ENCODE measurements at regions not wholly inside any gene's neighbourhood (a gene's known extent, or its start where the extent isn't known, plus 50 kb on each side); places are given as distances from the start of the nearest gene placed in this dataset.

DNA sequence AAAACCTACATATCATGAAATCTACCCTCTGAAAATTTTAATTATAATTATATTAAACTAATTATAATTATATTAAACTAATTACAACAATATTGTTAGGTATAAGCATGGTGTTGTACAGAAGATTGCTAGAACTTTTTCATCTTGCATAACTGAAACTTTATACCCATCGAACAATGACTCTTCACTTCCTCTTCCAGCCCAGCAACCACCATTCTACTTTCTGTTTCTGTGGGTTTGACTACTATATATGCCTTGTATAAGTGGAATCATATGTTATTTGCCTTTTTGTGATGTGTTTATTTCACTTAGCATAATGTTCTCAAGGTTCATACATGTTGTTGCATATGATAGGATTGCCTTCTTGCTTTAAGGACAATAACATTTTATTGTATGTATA is 274.2 kb upstream of the CCNH start:
- Histone ChIP-seq H3K27me3 (no peaks in the 10 kb centered on the region), H3K27ac (no peak overlapping the region), H3K36me3 (no peaks in the 10 kb centered on the region), H3K9me3 (peaks cover 0 to 33% (median 12%) of the 10 kb centered on the region in 11 donors), H3K4me3 (no peak overlapping the region), H3K4me1 (no peaks in the 10 kb centered on the region)
- DNase-seq = no peak
- intact Hi-C loops (cut with DNase I) = no loop called here
- ATAC-seq = no peak
- WGBS, 2 donors = 66 to 69% methylated on average over 1 of the region's 1 CpG
- TF ChIP-seq, protein P1, sequence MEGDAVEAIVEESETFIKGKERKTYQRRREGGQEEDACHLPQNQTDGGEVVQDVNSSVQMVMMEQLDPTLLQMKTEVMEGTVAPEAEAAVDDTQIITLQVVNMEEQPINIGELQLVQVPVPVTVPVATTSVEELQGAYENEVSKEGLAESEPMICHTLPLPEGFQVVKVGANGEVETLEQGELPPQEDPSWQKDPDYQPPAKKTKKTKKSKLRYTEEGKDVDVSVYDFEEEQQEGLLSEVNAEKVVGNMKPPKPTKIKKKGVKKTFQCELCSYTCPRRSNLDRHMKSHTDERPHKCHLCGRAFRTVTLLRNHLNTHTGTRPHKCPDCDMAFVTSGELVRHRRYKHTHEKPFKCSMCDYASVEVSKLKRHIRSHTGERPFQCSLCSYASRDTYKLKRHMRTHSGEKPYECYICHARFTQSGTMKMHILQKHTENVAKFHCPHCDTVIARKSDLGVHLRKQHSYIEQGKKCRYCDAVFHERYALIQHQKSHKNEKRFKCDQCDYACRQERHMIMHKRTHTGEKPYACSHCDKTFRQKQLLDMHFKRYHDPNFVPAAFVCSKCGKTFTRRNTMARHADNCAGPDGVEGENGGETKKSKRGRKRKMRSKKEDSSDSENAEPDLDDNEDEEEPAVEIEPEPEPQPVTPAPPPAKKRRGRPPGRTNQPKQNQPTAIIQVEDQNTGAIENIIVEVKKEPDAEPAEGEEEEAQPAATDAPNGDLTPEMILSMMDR (IDR thresholded peaks at IDR 0.05) = no peak

DNA sequence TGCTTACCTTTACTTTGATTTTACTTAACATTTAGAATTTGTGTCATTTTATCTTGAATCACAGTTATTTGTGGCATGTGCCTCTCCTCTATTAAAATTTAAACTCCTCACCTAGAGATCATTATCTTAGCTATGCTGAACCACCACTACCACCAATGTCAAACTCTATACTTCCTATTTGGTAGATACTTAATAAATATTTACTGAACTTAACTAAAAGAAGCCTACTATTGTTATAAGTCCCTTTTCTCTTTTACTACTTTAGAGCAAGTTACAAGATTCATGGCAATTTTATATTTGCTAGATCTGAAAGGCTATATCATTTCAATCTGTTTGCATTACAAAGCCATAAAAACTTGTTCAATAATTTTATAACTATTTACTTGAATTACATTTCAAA is 273.3 kb upstream of the CCNH start:
- intact Hi-C loops (cut with DNase I) = no loop called here
- TF ChIP-seq, protein P1 (IDR thresholded peaks at IDR 0.05) = no peak
- Histone ChIP-seq H3K27ac (no peak overlapping the region), H3K9me3 (peaks cover 0 to 32% (median 12%) of the 10 kb centered on the region in 11 donors), H3K27me3 (no peaks in the 10 kb centered on the region), H3K4me1 (no peaks in the 10 kb centered on the region), H3K36me3 (no peaks in the 10 kb centered on the region), H3K4me3 (no peak overlapping the region)
- ATAC-seq = no peak
- no peak for DNase-seq

DNA sequence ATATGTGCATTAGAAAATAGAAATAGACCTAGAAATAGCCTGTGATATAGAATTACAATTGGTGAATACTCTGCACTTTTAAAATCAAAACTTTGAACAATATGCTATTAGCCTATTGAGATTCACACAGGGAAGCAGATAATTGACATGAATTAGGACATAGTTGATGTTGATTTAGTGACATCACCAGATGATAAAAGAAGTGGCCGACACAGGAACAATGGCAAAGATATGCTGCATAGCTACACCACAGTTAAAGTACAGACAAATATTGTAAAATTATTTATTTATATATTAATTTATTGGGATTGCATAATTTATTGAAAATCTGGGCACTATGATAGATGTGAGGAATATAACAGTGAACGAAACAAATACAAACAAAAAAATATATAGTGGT is 261.5 kb upstream of the CCNH start:
- no peaks in the 10 kb centered on the region for H3K4me1 ChIP-seq
- H3K4me3 ChIP-seq = no peak overlapping the region
- TF ChIP-seq, protein P1 (IDR thresholded peaks at IDR 0.05) = no peak
- DNase-seq (no peak), ATAC-seq (no peak)
- 67 to 68% methylated on average over 2 of the region's 2 CpGs for WGBS, 2 donors
- intact Hi-C loops (cut with DNase I) = no loop called here
- peaks cover 0 to 3% (median 0%) of the 10 kb centered on the region in 11 donors for H3K9me3 ChIP-seq
- H3K27ac ChIP-seq = no peak overlapping the region
- H3K36me3 ChIP-seq = no peaks in the 10 kb centered on the region
- H3K27me3 ChIP-seq = no peaks in the 10 kb centered on the region

DNA sequence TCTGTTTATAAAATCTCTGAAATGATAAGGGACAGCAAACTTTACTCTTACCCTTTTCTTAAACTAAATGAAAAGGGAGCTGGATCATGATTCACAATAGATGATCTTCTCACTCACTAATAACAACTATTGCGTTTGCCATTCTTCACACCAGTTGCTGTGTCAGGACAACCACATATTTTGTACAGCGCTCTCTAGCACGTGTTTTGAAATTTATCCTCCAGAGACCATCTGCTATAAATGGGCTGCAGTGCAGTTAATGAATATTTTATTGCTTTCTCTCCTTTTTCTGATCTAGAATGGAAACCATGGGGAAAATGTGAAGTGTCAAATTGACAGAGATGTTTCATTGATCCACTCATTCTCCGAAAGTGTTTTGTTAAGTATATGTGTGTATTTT is 258.4 kb upstream of the CCNH start:
- ATAC-seq = no peak

More for the DNA sequence above, 258.4 kb upstream of the CCNH start:
- no peaks in the 10 kb centered on the region for H3K36me3 ChIP-seq
- H3K27ac ChIP-seq = no peak overlapping the region
- no peaks in the 10 kb centered on the region for H3K27me3 ChIP-seq
- intact Hi-C loops (cut with DNase I) = no loop called here
- DNase-seq = no peak
- no peak overlapping the region for H3K4me3 ChIP-seq
- H3K4me1 ChIP-seq = no peaks in the 10 kb centered on the region
- TF ChIP-seq, protein P1 (IDR thresholded peaks at IDR 0.05) = no peak
- 70 to 74% methylated on average over 4 of the region's 4 CpGs for WGBS, 2 donors
- H3K9me3 ChIP-seq = peaks cover 0 to 3% (median 0%) of the 10 kb centered on the region in 11 donors

Measured in heart right ventricle (tissue), 16 donors.